B cell (primary cell): ENCODE measurements at regions not wholly inside any gene's neighbourhood (a gene's known extent, or its start where the extent isn't known, plus 50 kb on each side); places are given as distances from the start of the nearest gene placed in this dataset.

ENCODE experiments used
- ATAC-seq: fragments of 200-7000 bp; cut with Tn5 transposase; one replicate; pipeline ENCODE4 v1.10.0; 2021; ENCODE audit warnings: low read depth, mild to moderate bottlenecking, moderate number of reproducible peaks, moderate library complexity
- CTCF ChIA-PET: fragments of 350-600 bp; sonication (Branson Sonifier 250); formaldehyde crosslinking; loops from one replicate; lab custom pipeline; 2021; ENCODE audit warnings: antibody characterized with exemption, inconsistent platforms; lab: Charles Lee
- POLR2A ChIA-PET: fragments of 350-600 bp; sonication (Branson Sonifier 250); formaldehyde crosslinking; loops from one replicate; lab custom pipeline; 2021; ENCODE audit warnings: antibody characterized with exemption; lab: Charles Lee
- DNase-seq: peaks from one replicate; pipeline ENCODE4 v3.0.0; 2013
- H2AFZ ChIP-seq: 2 replicates; pipeline ENCODE4 v1.6.1; 2012; ENCODE audit warnings: mild to moderate bottlenecking, low read depth, low read length; ENCODE audit not compliant: insufficient read depth, poor library complexity, severe bottlenecking
- H3K27ac ChIP-seq, 2 donors: 1 replicate in 1 of 2; 2 replicates in 1 of 2; pipeline ENCODE4 v1.5.1; 2012 to 2013; ENCODE audit warnings: low read length in 2 of 2, mild to moderate bottlenecking in 2 of 2, moderate library complexity in 1 of 2
- H3K27me3 ChIP-seq, 4 experiments: fragments of 200-600 bp in 1 of 4; sonication (generic) in 1 of 4; replicated peaks in 1 of 4; 1 replicate in 2 of 4; 2 replicates in 2 of 4; pipeline versions ENCODE4 v1.6.1 to v1.7.0; 2013 to 2016; ENCODE audit warnings: low read length in 3 of 4, mild to moderate bottlenecking in 2 of 4, mixed read lengths in 1 of 4, moderate library complexity in 1 of 4; ENCODE audit not compliant: insufficient read depth in 4 of 4, control insufficient read depth in 3 of 4; ENCODE audit errors: control extremely low read depth in 1 of 4
- H3K36me3 ChIP-seq, 2 experiments: replicated peaks in 1 of 2; 1 replicate in 1 of 2; 2 replicates in 1 of 2; pipeline versions ENCODE4 v1.6.1 to v1.7.1; 2013; ENCODE audit warnings: low read length in 1 of 2; ENCODE audit not compliant: insufficient read depth in 2 of 2, control insufficient read depth in 1 of 2; ENCODE audit errors: control extremely low read depth in 1 of 2, extremely low read depth in 1 of 2
- H3K4me1 ChIP-seq, 2 donors: fragments of 200-600 bp in 1 of 2; sonication (generic) in 1 of 2; 1 replicate in 1 of 2; 2 replicates in 1 of 2; pipeline versions ENCODE4 v1.5.1 to v1.6.1; 2013 to 2017; ENCODE audit warnings: low read length in 2 of 2; ENCODE audit not compliant: control insufficient read depth in 2 of 2, insufficient read depth in 2 of 2
- H3K4me2 ChIP-seq: replicated peaks from 2 replicates; pipeline ENCODE3; 2012; ENCODE audit warnings: mild to moderate bottlenecking, low read depth, low read length; ENCODE audit not compliant: poor library complexity, severe bottlenecking
- H3K4me3 ChIP-seq, 5 experiments: fragments of 200-600 bp in 1 of 5; sonication (generic) in 1 of 5; 1 replicate in 3 of 5; 2 replicates in 2 of 5; pipeline versions ENCODE4 v1.5.1 to v1.7.0; 2011 to 2016; ENCODE audit warnings: low read length in 4 of 5, mild to moderate bottlenecking in 4 of 5, low read depth in 2 of 5, control low read depth in 1 of 5, moderate library complexity in 1 of 5; ENCODE audit not compliant: insufficient read depth in 1 of 5; ENCODE audit errors: control extremely low read depth in 1 of 5, extremely low read depth in 1 of 5
- H3K79me2 ChIP-seq: fragments of 200-600 bp; sonication (generic); one replicate; pipeline ENCODE4 v1.6.0; 2016; ENCODE audit warnings: low read length; ENCODE audit not compliant: control insufficient read depth, insufficient read depth
- H3K9ac ChIP-seq: fragments of 200-600 bp; sonication (generic); 2 replicates; pipeline ENCODE4 v1.6.1; 2017; ENCODE audit warnings: mild to moderate bottlenecking, low read length, moderate library complexity
- H3K9me3 ChIP-seq, 3 donors: one replicate each; pipeline versions ENCODE4 v1.6.1 to v1.7.1; 2013; ENCODE audit warnings: low read length in 2 of 3; ENCODE audit not compliant: control insufficient read depth in 2 of 3, insufficient read depth in 1 of 3; ENCODE audit errors: control extremely low read depth in 1 of 3
- H4K20me1 ChIP-seq: 2 replicates; pipeline ENCODE4 v1.6.0; 2012; ENCODE audit warnings: mild to moderate bottlenecking, low read length; ENCODE audit not compliant: insufficient read depth, control insufficient read depth, poor library complexity, severe bottlenecking
- H3K27ac Mint-ChIP-seq: one replicate; pipeline ENCODE4 v1.8.0; 2021; ENCODE audit warnings: mixed read lengths
- H3K27me3 Mint-ChIP-seq: one replicate; pipeline ENCODE4 v1.8.0; 2021; ENCODE audit warnings: mixed read lengths
- H3K4me1 Mint-ChIP-seq: one replicate; pipeline ENCODE4 v1.8.0; 2021; ENCODE audit warnings: mixed read lengths
- H3K4me3 Mint-ChIP-seq: one replicate; pipeline ENCODE4 v1.8.0; 2021; ENCODE audit warnings: mixed read lengths
- H3K9me3 Mint-ChIP-seq: one replicate; pipeline ENCODE4 v1.8.0; 2022; ENCODE audit warnings: mixed read lengths; ENCODE audit not compliant: insufficient read depth
- CTCF ChIP-seq: fragments of 200-600 bp; IDR thresholded peaks from one replicate; pipeline ENCODE4 v1.8.0; 2022; ENCODE audit warnings: antibody characterized with exemption, mild to moderate bottlenecking
- EZH2 ChIP-seq: IDR thresholded peaks from 2 replicates; pipeline ENCODE4 v1.6.1; 2012; ENCODE audit warnings: borderline replicate concordance, low read depth, mild to moderate bottlenecking, moderate library complexity, low read length; ENCODE audit not compliant: insufficient read depth, poor library complexity, severe bottlenecking
- WGBS: methylation state at CpG from one replicate; pipeline ENCODE4 v1.1.5; 2013; ENCODE audit warnings: missing lambda C conversion rate; ENCODE audit not compliant: insufficient coverage; 5-methylcytosine and 5-hydroxymethylcytosine counted together
- intact Hi-C: fragments of 100-400 bp; cut with micrococcal nuclease; formaldehyde crosslinking; loops from one replicate; pipeline ENCODE4 v1.10.0; 2022

GRCh38 chr6:156107624-156108101, 652.0 kb upstream of the NOX3 start:
- 86% methylated on average over 15 of the region's 15 CpGs for WGBS
- Mint-ChIP-seq H3K4me1 (peaks cover 1% of the 10 kb centered on the region), H3K9me3 (no peaks in the 10 kb centered on the region), H3K27me3 (no peaks in the 10 kb centered on the region), H3K27ac (no peak overlapping the region), H3K4me3 (no peak overlapping the region)
- TF ChIP-seq CTCF (no peak), EZH2 (no peak)
- DNase-seq (no peak), ATAC-seq (no peak)
- Histone ChIP-seq H3K9ac (no peak overlapping the region), H3K36me3 (no peaks in the 10 kb centered on the region), H3K79me2 (no peaks in the 10 kb centered on the region), H3K9me3 (no peaks in the 10 kb centered on the region), H4K20me1 (no peaks in the 10 kb centered on the region), H3K27me3 (no peaks in the 10 kb centered on the region), H3K4me2 (no peak overlapping the region), H3K27ac (no peak overlapping the region), H3K4me3 (no peak overlapping the region), H2AFZ (no peak overlapping the region), H3K4me1 (no peaks in the 10 kb centered on the region)
- intact Hi-C loops, result no loop called here
- ChIA-PET POLR2A (no interaction called here), CTCF (no interaction called here)

DNA sequence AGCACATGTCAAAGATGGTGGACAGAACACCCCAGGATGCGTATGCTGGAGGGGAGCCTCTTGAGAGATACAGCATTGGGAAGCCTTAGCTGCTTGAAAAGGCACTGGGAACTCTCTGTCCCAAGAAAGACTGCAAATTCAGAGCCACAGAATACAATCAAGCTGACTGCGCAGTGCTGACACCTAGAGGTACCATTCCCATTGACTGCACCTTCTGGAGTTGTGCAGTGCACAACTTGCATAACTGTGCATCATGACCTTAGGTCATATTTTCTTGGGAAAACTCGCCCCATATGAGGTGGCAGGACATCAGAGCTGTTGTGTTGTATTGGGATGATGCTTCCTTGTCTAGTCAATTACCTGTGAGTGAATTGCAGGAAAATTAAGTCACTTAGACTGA, 646.5 kb upstream of the NOX3 start:
- ATAC-seq (no peak), DNase-seq (no peak)
- Histone ChIP-seq H3K36me3 (no peaks in the 10 kb centered on the region), H3K4me3 (no peak overlapping the region), H2AFZ (no peak overlapping the region), H4K20me1 (no peaks in the 10 kb centered on the region), H3K9ac (no peak overlapping the region), H3K79me2 (no peaks in the 10 kb centered on the region), H3K9me3 (peaks cover 0 to 8% (median 0%) of the 10 kb centered on the region in 3 donors), H3K27ac (no peak overlapping the region), H3K4me1 (no peaks in the 10 kb centered on the region), H3K27me3 (no peaks in the 10 kb centered on the region), H3K4me2 (no peak overlapping the region)
- Mint-ChIP-seq H3K9me3 (no peaks in the 10 kb centered on the region), H3K4me1 (no peaks in the 10 kb centered on the region), H3K4me3 (no peak overlapping the region), H3K27ac (no peak overlapping the region), H3K27me3 (no peaks in the 10 kb centered on the region)
- no peak for TF ChIP-seq EZH2
- TF ChIP-seq CTCF, result no peak
- intact Hi-C loops, result no loop called here
- ChIA-PET POLR2A (no interaction called here), CTCF (interaction anchor here (0.5 kb wide), 1 partner anchor 71 kb away, joined by 4 read pairs; no protein-coding TSS in a partner anchor)
- 83% methylated on average over 2 of the region's 3 CpGs for WGBS
